D341Med (cell line): ENCODE measurements at regions not wholly inside any gene's neighbourhood (a gene's known extent, or its start where the extent isn't known, plus 50 kb on each side); places are given as distances from the start of the nearest gene placed in this dataset.
"Not testable (repeated sequence)": the region's sequence is repeated elsewhere in the genome, so short reads cannot be mapped to it uniquely, and the experiment has no call there.

Source experiments
- DNase-seq: peaks from one replicate; pipeline ENCODE4 v3.0.0; 2012; ENCODE audit warnings: low spot score

- DNase-seq, result no peak
Observed at GRCh38 chr7:35909870-35910357, 109.1 kb downstream of the SEPTIN7 start.

GRCh38 chr7:35910621-35911020, 109.8 kb downstream of the SEPTIN7 start:
- not testable (repeated sequence) for DNase-seq

GRCh38 chr7:35913350-35913749, 112.5 kb downstream of the SEPTIN7 start:
- DNase-seq, result not testable (repeated sequence)

- not testable (repeated sequence) for DNase-seq
Observed at GRCh38 chr7:35914214-35914613, 113.4 kb downstream of the SEPTIN7 start.

GRCh38 chr7:35915247-35915955, 114.5 kb downstream of the SEPTIN7 start:
- DNase-seq, result not testable (repeated sequence)

GRCh38 chr7:35918217-35918616, 117.4 kb downstream of the SEPTIN7 start:
- DNase-seq, result not testable (repeated sequence)

- not testable (repeated sequence) for DNase-seq
Observed at GRCh38 chr7:35919607-35920006, 118.8 kb downstream of the SEPTIN7 start.

- DNase-seq, result not testable (repeated sequence)
Observed at GRCh38 chr7:35921338-35921737, 120.5 kb downstream of the SEPTIN7 start.

- not testable (repeated sequence) for DNase-seq
Observed at GRCh38 chr7:35924668-35925067, 123.8 kb downstream of the SEPTIN7 start.

- DNase-seq, result not testable (repeated sequence)
Observed at GRCh38 chr7:35926966-35927365, 126.1 kb downstream of the SEPTIN7 start.

- DNase-seq, result not testable (repeated sequence)
Observed at GRCh38 chr7:35931134-35931533, 130.3 kb downstream of the SEPTIN7 start.

- not testable (repeated sequence) for DNase-seq
Observed at GRCh38 chr7:35931551-35931950, 130.7 kb downstream of the SEPTIN7 start.

GRCh38 chr7:35940695-35941094, 139.8 kb downstream of the SEPTIN7 start:
- not testable (repeated sequence) for DNase-seq

GRCh38 chr7:35945621-35946020, 144.8 kb downstream of the SEPTIN7 start:
- DNase-seq, result not testable (repeated sequence)

- DNase-seq, result not testable (repeated sequence)
Observed at GRCh38 chr7:35955735-35956134, 154.9 kb downstream of the SEPTIN7 start.

- not testable (repeated sequence) for DNase-seq
Observed at GRCh38 chr7:35956988-35957387, 156.1 kb downstream of the SEPTIN7 start.

- DNase-seq, result not testable (repeated sequence)
Observed at GRCh38 chr7:35961260-35961659, 160.4 kb downstream of the SEPTIN7 start.

- DNase-seq, result not testable (repeated sequence)
Observed at GRCh38 chr7:35962607-35963006, 161.8 kb downstream of the SEPTIN7 start.

GRCh38 chr7:35967366-35968139, 166.7 kb downstream of the SEPTIN7 start:
- no peak for DNase-seq

GRCh38 chr7:35968140-35968940, 167.5 kb downstream of the SEPTIN7 start:
- no peak for DNase-seq

- no peak for DNase-seq
Observed at GRCh38 chr7:35969066-35969465, 168.2 kb downstream of the SEPTIN7 start.

GRCh38 chr7:35970458-35970857, 169.6 kb downstream of the SEPTIN7 start:
- no peak for DNase-seq
